ENCODE measurements at regions not wholly inside any gene's neighbourhood (a gene's known extent, or its start where the extent isn't known, plus 50 kb on each side); places are given as distances from the start of the nearest gene placed in this dataset.

DNA sequence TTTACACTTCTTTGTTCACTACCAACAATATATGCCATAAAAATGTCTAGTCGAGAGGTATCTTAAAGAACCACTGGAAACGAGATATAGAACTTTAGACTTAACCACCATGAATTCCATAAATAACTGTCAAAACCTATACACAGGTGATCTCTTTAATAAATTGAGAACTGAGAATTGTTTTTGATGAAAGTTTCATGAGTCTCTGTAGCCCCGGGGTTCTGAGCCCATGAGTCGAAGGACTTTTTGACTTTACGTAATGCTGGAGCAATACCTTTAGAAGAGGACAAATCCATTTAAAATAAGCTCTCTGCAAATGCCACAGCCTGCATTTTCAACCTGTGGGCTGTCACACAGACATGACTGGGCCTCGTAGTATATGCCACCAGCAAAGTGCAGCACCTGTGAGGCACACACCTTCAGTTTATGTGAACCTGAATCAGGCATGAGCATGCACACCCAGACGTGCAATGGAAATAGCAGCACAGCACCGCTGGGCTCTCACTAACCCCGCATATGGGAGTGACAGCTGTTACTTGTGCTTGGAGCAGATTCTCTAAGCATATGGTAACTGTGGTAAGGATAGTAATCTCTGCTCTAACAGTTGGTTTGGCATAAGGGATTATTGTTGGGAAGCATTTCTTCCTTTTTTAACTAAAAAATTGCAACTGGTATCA lies 383.2 kb downstream of the SOCS6 start:
- DNase-seq (ENCODE audit: low spot score), result no peak

GRCh38 chr18:70666936-70667335 lies 378.1 kb downstream of the SOCS6 start:
- DNase-seq (ENCODE audit: low spot score), result no peak

- no peak for DNase-seq (ENCODE audit: low spot score)
Measured at GRCh38 chr18:70663141-70663540, 374.3 kb downstream of the SOCS6 start.

DNA sequence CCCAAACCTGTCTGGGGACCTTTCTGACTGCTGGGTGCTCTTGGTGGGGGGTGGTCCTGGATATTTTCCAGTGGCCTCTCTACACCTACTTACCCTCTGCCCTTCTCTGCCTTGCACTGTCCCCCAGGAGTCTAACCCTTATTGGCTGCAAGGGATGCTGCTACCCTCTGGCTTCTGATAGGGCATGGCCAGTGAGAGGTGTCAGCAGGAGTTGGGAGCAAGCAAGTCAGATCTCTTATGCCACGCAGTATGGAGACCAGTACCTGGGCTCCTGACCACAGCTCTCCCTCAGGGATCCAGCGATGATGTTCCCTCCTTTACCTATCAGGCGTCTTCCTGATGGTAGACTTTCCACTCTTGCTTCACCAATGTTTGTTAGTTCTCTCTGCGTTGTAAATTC lies 373.7 kb downstream of the SOCS6 start:
- DNase-seq (ENCODE audit: low spot score), result no peak

- no peak for DNase-seq (ENCODE audit: low spot score)
Measured at GRCh38 chr18:70659036-70659925, 370.4 kb downstream of the SOCS6 start.

DNA sequence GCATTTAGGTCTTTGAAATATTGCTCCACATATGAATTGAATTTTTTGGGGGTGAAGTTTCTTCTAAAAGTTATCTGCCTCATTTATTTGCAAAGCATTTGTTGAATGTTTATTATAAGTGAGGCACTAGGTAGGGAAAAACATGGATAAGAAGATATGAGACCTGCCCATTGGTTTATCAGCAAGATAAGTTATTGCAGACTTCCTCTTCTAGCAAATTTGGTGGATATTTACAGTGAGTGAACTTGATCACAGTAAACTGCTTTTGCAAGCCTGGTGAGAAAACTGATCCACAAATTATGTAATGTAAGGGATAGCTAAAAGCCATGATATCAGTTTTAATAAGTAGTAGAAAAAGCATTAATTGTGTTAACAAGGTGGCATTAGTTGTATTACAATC lies 364.8 kb downstream of the SOCS6 start:
- no peak for DNase-seq (ENCODE audit: low spot score)

- no peak for DNase-seq (ENCODE audit: low spot score)
Measured at GRCh38 chr18:70650878-70651277, 362.0 kb downstream of the SOCS6 start.

DNA sequence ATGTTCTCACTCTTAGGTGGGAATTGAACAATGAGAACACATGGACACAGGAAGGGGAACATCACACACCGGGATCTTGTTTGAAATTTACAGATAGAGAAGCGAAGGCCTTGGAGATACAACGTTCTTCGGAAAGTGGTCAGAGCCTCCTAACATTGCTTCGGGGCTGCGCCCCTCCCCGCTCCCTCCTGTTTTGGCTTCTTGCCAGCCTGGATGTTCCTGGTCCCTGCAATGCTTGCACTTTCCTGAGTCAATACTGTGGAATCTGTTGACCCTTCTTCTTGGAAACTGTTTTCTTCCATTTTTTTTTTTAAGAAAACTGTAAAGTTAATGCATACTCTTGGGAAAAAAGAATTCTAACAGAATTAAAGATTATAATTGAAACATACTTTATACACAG lies 360.8 kb downstream of the SOCS6 start:
- DNase-seq (ENCODE audit: low spot score), result no peak

DNA sequence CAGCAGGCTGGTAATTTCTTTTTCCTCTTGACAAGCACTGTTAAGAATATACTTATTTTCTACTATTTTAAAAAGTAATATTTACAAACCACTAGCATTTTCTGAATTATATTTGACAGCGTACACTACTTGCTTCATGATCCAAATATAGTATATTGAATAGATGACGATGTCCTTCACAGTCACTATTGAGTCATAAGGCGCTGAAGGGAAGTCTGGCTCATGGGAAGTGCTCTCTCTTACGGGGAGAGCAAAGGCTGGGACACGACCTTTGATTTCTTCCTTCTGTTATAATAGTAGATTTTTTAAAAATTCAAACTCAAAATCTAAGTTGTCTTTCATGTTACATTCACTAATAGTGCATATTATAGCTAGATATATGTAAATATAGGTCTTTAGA lies 357.1 kb downstream of the SOCS6 start:
- no peak for DNase-seq (ENCODE audit: low spot score)

- no peak for DNase-seq (ENCODE audit: low spot score)
Measured at GRCh38 chr18:70643812-70644211, 355.0 kb downstream of the SOCS6 start.

GRCh38 chr18:70641156-70641775 lies 352.4 kb downstream of the SOCS6 start:
- no peak for DNase-seq (ENCODE audit: low spot score)

GRCh38 chr18:70640336-70640887 lies 351.6 kb downstream of the SOCS6 start:
- DNase-seq (ENCODE audit: low spot score), result no peak

- no peak for DNase-seq (ENCODE audit: low spot score)
Measured at GRCh38 chr18:70636991-70637390, 348.1 kb downstream of the SOCS6 start.

- DNase-seq (ENCODE audit: low spot score), result no peak
Measured at GRCh38 chr18:70634576-70635147, 345.8 kb downstream of the SOCS6 start.

GRCh38 chr18:70627182-70627802 lies 338.4 kb downstream of the SOCS6 start:
- DNase-seq (ENCODE audit: low spot score), result no peak

DNA sequence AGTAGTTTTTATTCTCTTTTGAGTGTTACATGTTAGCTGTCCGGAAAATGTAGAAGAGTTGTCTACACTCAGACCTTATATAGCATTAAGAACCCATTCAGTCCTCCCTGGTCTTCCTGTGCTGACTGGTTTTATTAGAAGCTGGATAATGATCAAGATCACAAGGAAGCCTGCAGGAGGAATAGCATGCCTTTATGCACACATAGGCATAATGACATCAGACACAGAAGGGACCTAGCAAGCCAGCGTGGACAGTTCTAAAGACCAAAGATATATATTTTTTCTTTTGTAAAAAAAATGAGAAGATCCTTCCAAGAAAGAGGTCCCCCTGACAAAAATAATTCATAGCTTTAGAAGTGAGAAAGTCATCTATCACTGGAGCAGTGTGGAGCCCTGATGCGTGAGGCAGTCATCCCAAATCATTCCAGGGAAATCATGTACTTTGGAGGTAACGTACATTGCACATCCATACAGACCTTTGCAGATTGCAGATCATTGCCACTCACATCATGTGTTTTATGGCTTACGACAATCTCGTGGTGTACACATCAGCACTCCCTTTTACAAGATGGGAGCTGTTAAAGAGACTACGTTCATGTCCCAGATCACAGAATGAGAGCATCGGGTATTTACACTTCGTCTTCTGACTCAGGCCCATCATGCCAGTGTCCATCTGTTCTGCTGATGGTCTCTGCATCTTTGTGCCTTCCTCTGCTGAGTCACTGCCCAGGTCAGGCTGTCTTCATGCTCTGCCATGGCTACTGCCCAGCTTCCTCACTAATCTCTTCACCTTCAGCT lies 334.0 kb downstream of the SOCS6 start:
- DNase-seq (ENCODE audit: low spot score), result no peak

DNA sequence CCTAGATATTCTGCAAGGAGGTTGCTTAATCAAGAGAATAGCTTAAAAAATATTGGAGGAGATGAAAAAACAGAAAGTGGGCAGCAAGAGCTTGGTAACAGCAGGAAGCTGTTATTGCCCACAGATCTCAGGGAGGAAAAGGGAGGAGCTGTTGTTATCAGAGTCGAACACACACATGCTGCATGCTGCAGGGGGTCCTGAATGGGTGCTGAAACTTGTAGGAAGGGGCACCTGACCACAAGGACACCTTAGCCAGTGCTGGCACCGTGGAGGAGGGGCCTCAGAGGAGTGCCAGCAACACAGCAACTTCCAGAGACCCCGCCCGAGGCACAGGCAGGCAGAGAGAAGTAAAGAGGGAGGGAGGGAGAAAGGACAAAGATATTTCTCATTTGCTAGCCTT lies 332.9 kb downstream of the SOCS6 start:
- DNase-seq (ENCODE audit: low spot score), result no peak

DNA sequence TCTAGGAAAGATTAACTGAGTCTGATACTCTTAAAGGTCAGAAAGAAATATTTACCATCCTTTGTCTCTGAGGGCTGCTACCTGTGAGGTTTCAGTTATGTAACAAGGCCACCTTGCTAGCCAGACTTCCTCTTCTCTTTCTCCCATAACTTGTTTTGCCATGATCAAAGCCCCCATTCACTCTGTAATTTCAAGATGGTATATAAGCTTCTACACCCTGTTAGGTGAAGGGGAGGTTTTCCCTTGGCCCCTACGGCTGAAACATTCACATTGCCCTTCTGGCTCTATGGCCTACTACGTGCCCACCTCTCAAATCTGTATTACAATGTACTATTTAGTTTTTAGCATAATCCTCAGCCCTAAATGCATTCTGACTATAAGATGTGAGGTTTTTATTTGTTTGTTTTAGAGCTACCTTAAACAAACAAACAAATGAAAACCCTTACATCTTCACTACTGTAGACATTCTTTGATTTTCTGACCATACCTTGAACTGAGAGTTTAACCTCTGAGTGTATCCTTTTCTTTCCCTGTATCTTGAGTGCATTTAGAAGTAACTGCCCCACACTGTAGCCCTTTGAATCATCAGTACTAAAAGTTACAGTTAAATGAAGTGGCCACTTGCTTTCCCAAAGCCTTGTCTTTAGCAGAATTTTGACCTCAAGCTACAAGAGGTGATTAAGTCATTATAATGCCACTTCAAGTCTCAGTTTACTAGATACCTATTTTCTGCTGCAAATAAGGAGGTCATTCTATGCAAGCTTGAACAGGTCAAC lies 332.2 kb downstream of the SOCS6 start:
- DNase-seq (ENCODE audit: low spot score), result no peak

DNA sequence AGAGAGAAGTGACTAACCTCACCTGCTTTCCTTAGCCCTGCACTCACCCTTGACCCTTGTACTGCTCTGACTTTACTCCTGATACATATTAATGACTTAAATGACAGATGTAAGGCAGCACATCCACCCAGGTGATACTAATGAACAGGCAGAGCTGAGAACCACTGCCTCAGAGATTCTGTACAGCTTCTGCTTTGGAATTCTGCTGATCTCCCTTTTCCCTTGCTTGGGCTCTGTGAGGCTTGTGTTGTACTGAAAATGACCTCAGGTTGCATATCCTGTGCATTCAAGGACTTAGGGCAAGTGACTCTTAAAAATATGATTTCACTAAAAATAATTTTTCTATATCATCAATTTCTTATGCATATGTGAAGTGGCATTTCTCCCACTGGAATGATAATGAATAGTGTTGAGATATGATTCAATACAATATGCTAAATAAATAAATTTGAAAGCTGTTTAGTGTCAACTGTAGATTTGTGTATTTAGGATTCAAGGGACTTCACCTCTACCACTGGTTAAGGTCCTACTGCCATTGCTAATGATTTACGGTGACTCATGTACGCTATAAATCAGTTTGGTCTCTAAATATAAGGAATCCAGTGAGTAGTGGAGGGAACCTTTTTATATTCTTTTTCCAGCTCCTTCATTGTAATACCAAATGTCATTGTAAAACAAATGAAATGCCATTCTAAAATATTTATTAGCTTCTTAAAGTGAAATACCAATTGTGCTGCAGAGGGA lies 328.3 kb downstream of the SOCS6 start:
- DNase-seq (ENCODE audit: low spot score), result no peak
